HL-60 (cell line): ENCODE measurements at regions not wholly inside any gene's neighbourhood (a gene's known extent, or its start where the extent isn't known, plus 50 kb on each side); places are given as distances from the start of the nearest gene placed in this dataset.
"Not testable (repeated sequence)": the region's sequence is repeated elsewhere in the genome, so short reads cannot be mapped to it uniquely, and the experiment has no call there.

Source experiments
- DNase-seq, 2 experiments: peaks; one replicate each; pipeline ENCODE4 v3.0.0-alpha.2; 2010 to 2020; ENCODE audit warnings: low read depth in 1 of 2, low spot score in 1 of 2
- H3K27ac ChIP-seq: fragments of 250-450 bp; sonication (Bioruptor Pico); replicated peaks from 2 replicates; pipeline ENCODE4 v1.5.1; 2020; ENCODE audit warnings: mild to moderate bottlenecking, moderate library complexity
- H3K27me3 ChIP-seq: fragments of 250-450 bp; sonication (Bioruptor Pico); 2 replicates; pipeline ENCODE4 v1.5.1; 2021; ENCODE audit warnings: mild to moderate bottlenecking, moderate library complexity; ENCODE audit not compliant: insufficient read depth, poor library complexity, severe bottlenecking
- H3K4me3 ChIP-seq: replicated peaks from 2 replicates; pipeline ENCODE4 v1.5.1; 2011; ENCODE audit warnings: mild to moderate bottlenecking, control low read depth, low read length; ENCODE audit not compliant: insufficient read depth
- GABPA ChIP-seq: IDR thresholded peaks from 2 replicates; pipeline ENCODE4 v1.6.1; 2012; ENCODE audit warnings: low read depth
- POLR2AphosphoS5 ChIP-seq: IDR thresholded peaks from 2 replicates; pipeline ENCODE4 v1.6.1; 2012; ENCODE audit warnings: low read depth
- SPI1 ChIP-seq: IDR thresholded peaks from 2 replicates; pipeline ENCODE4 v1.6.1; 2012; ENCODE audit warnings: low read depth, mild to moderate bottlenecking, borderline replicate concordance
- TF ChIP-seq, protein P1 (sequence below): IDR thresholded peaks from 2 replicates; pipeline ENCODE4 v1.6.1; 2012; ENCODE audit warnings: low read depth; ENCODE audit not compliant: insufficient replicate concordance
- TF ChIP-seq, protein P2 (sequence below): IDR thresholded peaks from one replicate; pipeline ENCODE4 v1.5.1; 2011; ENCODE audit warnings: low read length, control low read depth, inconsistent platforms; ENCODE audit not compliant: insufficient read depth

DNA sequence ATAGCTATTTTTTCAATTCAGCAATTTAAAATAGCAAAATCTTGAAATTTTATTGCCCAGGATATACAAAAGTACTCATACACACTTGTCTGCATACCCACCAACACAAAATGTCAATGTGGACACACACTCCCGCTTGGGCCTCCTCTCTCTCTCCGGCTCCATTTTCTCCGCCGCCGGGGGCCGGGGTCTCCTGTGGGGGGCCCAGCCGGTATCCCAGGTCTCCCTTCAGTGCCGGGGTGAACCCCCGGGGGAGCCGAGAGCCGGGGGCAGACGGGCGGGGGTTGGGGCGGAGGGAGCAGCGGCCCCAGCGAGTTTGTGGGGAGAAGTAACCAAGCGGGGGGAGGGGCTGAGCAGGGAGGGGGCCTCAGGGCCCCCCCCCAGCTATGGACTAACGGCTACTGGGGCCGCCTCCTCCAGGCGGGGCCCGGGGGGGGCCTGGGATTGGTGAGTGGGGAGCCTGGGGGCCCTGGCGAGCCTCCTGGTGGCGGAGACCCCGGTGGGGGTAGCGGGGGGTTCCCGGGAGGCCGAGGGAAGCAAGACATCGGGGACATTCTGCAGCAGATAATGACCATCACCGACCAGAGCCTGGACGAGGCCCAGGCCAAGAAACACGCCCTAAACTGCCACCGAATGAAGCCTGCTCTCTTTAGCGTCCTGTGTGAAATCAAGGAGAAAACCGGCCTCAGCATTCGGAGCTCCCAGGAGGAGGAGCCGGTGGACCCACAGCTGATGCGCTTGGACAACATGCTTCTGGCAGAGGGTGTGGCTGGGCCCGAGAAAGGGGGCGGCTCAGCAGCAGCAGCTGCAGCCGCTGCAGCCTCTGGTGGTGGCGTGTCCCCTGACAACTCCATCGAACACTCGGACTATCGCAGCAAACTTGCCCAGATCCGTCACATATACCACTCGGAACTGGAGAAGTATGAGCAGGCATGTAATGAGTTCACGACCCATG, 56.6 kb downstream of the CHST2 start:
- not testable (repeated sequence) for DNase-seq, H3K27ac ChIP-seq, H3K4me3 ChIP-seq, H3K27me3 ChIP-seq

GRCh38 chr3:143177965-143178364, 58.4 kb downstream of the CHST2 start:
- not testable (repeated sequence) for H3K27me3 ChIP-seq, DNase-seq, H3K27ac ChIP-seq, H3K4me3 ChIP-seq

- DNase-seq, H3K27me3 ChIP-seq, H3K4me3 ChIP-seq, H3K27ac ChIP-seq: not testable (repeated sequence)
These were observed 59.4 kb downstream of the CHST2 start for GRCh38 chr3:143178775-143179548.

DNA sequence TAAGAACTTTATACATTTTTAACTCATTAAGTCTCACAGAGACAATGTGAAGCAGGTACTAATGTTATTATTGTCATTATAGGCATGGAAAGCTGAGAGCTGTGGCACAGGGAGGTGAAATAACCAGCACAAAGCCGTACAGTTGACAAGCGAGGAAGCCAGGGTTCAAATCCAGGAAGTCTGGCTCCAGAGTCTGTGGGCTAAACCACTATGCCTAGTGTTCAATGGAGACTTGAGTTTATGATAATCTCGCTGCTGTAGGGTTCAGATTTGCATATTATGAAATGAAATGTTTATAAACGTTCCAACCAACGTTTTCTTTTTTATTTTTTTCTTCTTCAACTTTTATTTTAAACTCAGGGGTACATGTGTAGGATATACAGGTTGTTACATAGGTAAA, 60.0 kb downstream of the CHST2 start:
- DNase-seq: no peak
- H3K4me3 ChIP-seq: no peak overlapping the region
- TF ChIP-seq, protein P1, sequence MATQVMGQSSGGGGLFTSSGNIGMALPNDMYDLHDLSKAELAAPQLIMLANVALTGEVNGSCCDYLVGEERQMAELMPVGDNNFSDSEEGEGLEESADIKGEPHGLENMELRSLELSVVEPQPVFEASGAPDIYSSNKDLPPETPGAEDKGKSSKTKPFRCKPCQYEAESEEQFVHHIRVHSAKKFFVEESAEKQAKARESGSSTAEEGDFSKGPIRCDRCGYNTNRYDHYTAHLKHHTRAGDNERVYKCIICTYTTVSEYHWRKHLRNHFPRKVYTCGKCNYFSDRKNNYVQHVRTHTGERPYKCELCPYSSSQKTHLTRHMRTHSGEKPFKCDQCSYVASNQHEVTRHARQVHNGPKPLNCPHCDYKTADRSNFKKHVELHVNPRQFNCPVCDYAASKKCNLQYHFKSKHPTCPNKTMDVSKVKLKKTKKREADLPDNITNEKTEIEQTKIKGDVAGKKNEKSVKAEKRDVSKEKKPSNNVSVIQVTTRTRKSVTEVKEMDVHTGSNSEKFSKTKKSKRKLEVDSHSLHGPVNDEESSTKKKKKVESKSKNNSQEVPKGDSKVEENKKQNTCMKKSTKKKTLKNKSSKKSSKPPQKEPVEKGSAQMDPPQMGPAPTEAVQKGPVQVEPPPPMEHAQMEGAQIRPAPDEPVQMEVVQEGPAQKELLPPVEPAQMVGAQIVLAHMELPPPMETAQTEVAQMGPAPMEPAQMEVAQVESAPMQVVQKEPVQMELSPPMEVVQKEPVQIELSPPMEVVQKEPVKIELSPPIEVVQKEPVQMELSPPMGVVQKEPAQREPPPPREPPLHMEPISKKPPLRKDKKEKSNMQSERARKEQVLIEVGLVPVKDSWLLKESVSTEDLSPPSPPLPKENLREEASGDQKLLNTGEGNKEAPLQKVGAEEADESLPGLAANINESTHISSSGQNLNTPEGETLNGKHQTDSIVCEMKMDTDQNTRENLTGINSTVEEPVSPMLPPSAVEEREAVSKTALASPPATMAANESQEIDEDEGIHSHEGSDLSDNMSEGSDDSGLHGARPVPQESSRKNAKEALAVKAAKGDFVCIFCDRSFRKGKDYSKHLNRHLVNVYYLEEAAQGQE: no peak
- TF ChIP-seq SPI1 (no peak), POLR2AphosphoS5 (no peak), GABPA (no peak)
- TF ChIP-seq, protein P2, sequence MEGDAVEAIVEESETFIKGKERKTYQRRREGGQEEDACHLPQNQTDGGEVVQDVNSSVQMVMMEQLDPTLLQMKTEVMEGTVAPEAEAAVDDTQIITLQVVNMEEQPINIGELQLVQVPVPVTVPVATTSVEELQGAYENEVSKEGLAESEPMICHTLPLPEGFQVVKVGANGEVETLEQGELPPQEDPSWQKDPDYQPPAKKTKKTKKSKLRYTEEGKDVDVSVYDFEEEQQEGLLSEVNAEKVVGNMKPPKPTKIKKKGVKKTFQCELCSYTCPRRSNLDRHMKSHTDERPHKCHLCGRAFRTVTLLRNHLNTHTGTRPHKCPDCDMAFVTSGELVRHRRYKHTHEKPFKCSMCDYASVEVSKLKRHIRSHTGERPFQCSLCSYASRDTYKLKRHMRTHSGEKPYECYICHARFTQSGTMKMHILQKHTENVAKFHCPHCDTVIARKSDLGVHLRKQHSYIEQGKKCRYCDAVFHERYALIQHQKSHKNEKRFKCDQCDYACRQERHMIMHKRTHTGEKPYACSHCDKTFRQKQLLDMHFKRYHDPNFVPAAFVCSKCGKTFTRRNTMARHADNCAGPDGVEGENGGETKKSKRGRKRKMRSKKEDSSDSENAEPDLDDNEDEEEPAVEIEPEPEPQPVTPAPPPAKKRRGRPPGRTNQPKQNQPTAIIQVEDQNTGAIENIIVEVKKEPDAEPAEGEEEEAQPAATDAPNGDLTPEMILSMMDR: no peak

GRCh38 chr3:143180860-143181259, 61.3 kb downstream of the CHST2 start:
- not testable (repeated sequence) for DNase-seq, H3K4me3 ChIP-seq

More for the DNA sequence above, 60.0 kb downstream of the CHST2 start:
- Histone ChIP-seq H3K27ac (no peak overlapping the region), H3K27me3 (no peaks in the 10 kb centered on the region)

GRCh38 chr3:143181977-143182376, 62.4 kb downstream of the CHST2 start:
- peak; percentile 72 for TF ChIP-seq SPI1
- DNase-seq, H3K27me3 ChIP-seq, H3K4me3 ChIP-seq, H3K27ac ChIP-seq: not testable (repeated sequence)

More at GRCh38 chr3:143180860-143181259, 61.3 kb downstream of the CHST2 start:
- H3K27ac ChIP-seq, H3K27me3 ChIP-seq: not testable (repeated sequence)
